ENCODE measurements at regions not wholly inside any gene's neighbourhood (a gene's known extent, or its start where the extent isn't known, plus 50 kb on each side); places are given as distances from the start of the nearest gene placed in this dataset.

DNA sequence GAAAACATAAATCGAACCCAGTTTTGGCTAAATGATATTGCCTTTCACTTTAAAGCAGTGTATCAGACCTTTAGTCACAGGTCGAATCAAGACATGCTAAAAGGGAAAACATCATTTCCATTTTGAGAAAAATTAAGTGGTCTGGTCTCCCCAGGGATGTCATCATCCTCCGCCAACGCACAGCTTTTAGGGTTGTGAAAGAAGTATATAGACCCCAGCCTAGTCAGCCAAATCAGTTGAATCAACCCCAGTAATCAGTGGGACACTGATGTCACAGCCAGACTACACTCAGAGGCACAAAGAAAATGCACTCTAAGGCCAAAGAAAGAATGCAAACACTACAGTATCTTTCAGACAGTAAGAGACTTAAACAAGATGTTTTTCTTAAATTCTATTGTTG is 187.4 kb downstream of the ZIC4 start:
- no peak for TF ChIP-seq POLR2A (IDR thresholded peaks at IDR 0.05; ENCODE audit: extremely low read depth, insufficient read length)
- TF ChIP-seq, protein P1, sequence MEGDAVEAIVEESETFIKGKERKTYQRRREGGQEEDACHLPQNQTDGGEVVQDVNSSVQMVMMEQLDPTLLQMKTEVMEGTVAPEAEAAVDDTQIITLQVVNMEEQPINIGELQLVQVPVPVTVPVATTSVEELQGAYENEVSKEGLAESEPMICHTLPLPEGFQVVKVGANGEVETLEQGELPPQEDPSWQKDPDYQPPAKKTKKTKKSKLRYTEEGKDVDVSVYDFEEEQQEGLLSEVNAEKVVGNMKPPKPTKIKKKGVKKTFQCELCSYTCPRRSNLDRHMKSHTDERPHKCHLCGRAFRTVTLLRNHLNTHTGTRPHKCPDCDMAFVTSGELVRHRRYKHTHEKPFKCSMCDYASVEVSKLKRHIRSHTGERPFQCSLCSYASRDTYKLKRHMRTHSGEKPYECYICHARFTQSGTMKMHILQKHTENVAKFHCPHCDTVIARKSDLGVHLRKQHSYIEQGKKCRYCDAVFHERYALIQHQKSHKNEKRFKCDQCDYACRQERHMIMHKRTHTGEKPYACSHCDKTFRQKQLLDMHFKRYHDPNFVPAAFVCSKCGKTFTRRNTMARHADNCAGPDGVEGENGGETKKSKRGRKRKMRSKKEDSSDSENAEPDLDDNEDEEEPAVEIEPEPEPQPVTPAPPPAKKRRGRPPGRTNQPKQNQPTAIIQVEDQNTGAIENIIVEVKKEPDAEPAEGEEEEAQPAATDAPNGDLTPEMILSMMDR (IDR thresholded peaks at IDR 0.05; ENCODE audit: low read depth, low read length), result no peak
